NCI-H187 (cell line): ENCODE measurements at regions not wholly inside any gene's neighbourhood (a gene's known extent, or its start where the extent isn't known, plus 50 kb on each side); places are given as distances from the start of the nearest gene placed in this dataset.
"Not testable (repeated sequence)": the region's sequence is repeated elsewhere in the genome, so short reads cannot be mapped to it uniquely, and the experiment has no call there.

Experiments
- DNase-seq, 2 experiments: peaks; one replicate each; lab custom pipeline; 2025; lab: John Stamatoyannopoulos, UW

GRCh38 chr15:53031469-53031868, 241.3 kb upstream of the ONECUT1 start:
- no peak for DNase-seq

- no peak for DNase-seq
Observed at GRCh38 chr15:53022788-53023187, 232.7 kb upstream of the ONECUT1 start.

GRCh38 chr15:53013329-53013728, 223.2 kb upstream of the ONECUT1 start:
- no peak for DNase-seq

- DNase-seq: not testable (repeated sequence)
Observed at GRCh38 chr15:53011779-53012178, 221.6 kb upstream of the ONECUT1 start.

- no peak for DNase-seq
Observed at GRCh38 chr15:53009093-53009492, 219.0 kb upstream of the ONECUT1 start.

GRCh38 chr15:53000409-53000808, 210.3 kb upstream of the ONECUT1 start:
- DNase-seq: no peak

- no peak for DNase-seq
Observed at GRCh38 chr15:52997123-52997522, 207.0 kb upstream of the ONECUT1 start.

GRCh38 chr15:52994290-52994689, 204.2 kb upstream of the ONECUT1 start:
- DNase-seq: no peak

- DNase-seq: no peak
Observed at GRCh38 chr15:52984507-52984906, 194.4 kb upstream of the ONECUT1 start.

- no peak for DNase-seq
Observed at GRCh38 chr15:52980446-52980845, 190.3 kb upstream of the ONECUT1 start.

GRCh38 chr15:52976516-52977075, 186.5 kb upstream of the ONECUT1 start:
- DNase-seq: no peak

GRCh38 chr15:52975941-52976449, 185.9 kb upstream of the ONECUT1 start:
- DNase-seq: no peak

GRCh38 chr15:52963865-52964264, 173.7 kb upstream of the ONECUT1 start:
- DNase-seq: no peak

- DNase-seq: no peak
Observed at GRCh38 chr15:52960283-52960682, 170.1 kb upstream of the ONECUT1 start.

GRCh38 chr15:52943746-52944145, 153.6 kb upstream of the ONECUT1 start:
- no peak for DNase-seq

GRCh38 chr15:52936489-52936888, 146.4 kb upstream of the ONECUT1 start:
- DNase-seq: no peak

- no peak for DNase-seq
Observed at GRCh38 chr15:52925130-52925529, 135.0 kb upstream of the ONECUT1 start.

- no peak for DNase-seq
Observed at GRCh38 chr15:52924630-52925029, 134.5 kb upstream of the ONECUT1 start.

- DNase-seq: no peak
Observed at GRCh38 chr15:52923626-52924025, 133.5 kb upstream of the ONECUT1 start.

GRCh38 chr15:52922871-52923270, 132.7 kb upstream of the ONECUT1 start:
- DNase-seq: no peak

- no peak for DNase-seq
Observed at GRCh38 chr15:52912172-52912571, 122.0 kb upstream of the ONECUT1 start.

GRCh38 chr15:52893338-52893737, 103.2 kb upstream of the ONECUT1 start:
- no peak for DNase-seq

GRCh38 chr15:52879904-52880303, 89.8 kb upstream of the ONECUT1 start:
- DNase-seq: no peak

- no peak for DNase-seq
Observed at GRCh38 chr15:52879145-52879544, 89.0 kb upstream of the ONECUT1 start.
